ENCODE measurements at regions not wholly inside any gene's neighbourhood (a gene's known extent, or its start where the extent isn't known, plus 50 kb on each side); places are given as distances from the start of the nearest gene placed in this dataset.

DNA sequence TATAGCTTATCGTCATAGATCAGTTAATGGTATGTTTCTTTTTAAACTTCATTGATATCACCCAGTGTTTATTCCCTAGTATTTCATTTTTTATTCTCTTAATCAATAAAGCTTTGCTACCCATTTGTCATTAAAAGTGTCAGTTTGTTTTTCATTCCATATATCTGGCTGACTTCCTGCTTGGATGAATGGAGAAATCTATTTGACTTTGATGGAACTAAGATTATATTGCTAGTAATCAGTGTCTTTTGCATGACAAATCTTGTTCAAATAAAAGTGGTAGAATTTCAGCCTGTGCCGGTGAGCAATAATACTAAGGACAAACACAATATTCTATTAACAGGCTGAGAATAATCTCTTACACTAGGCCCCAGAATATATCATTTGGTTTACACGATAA lies 203.3 kb downstream of the SEC23IP start:
- Mint-ChIP-seq H3K27me3 (ENCODE audit: low read depth) (no peaks in the 10 kb centered on the region), H3K9me3 (peaks cover 4% of the 10 kb centered on the region), H3K4me1 (peaks cover 42% of the 10 kb centered on the region), H3K27ac (no peak overlapping the region), H3K36me3 (no peaks in the 10 kb centered on the region), H3K4me3 (no peak overlapping the region)
- TF ChIP-seq NFYB (CRISPR knock-in tag; conservative IDR thresholded peaks at IDR 0.05; ENCODE audit: low read depth) (no peak), RELA (CRISPR knock-in tag; IDR thresholded peaks at IDR 0.05; ENCODE audit: borderline replicate concordance) (no peak), NR3C1 (CRISPR knock-in tag; conservative IDR thresholded peaks at IDR 0.05; ENCODE audit: low read depth) (no peak), FOXJ3 (CRISPR knock-in tag; IDR thresholded peaks at IDR 0.05; ENCODE audit: borderline replicate concordance) (no peak), JUN (CRISPR knock-in tag; IDR thresholded peaks at IDR 0.05) (no peak)
- TF ChIP-seq, protein P1, sequence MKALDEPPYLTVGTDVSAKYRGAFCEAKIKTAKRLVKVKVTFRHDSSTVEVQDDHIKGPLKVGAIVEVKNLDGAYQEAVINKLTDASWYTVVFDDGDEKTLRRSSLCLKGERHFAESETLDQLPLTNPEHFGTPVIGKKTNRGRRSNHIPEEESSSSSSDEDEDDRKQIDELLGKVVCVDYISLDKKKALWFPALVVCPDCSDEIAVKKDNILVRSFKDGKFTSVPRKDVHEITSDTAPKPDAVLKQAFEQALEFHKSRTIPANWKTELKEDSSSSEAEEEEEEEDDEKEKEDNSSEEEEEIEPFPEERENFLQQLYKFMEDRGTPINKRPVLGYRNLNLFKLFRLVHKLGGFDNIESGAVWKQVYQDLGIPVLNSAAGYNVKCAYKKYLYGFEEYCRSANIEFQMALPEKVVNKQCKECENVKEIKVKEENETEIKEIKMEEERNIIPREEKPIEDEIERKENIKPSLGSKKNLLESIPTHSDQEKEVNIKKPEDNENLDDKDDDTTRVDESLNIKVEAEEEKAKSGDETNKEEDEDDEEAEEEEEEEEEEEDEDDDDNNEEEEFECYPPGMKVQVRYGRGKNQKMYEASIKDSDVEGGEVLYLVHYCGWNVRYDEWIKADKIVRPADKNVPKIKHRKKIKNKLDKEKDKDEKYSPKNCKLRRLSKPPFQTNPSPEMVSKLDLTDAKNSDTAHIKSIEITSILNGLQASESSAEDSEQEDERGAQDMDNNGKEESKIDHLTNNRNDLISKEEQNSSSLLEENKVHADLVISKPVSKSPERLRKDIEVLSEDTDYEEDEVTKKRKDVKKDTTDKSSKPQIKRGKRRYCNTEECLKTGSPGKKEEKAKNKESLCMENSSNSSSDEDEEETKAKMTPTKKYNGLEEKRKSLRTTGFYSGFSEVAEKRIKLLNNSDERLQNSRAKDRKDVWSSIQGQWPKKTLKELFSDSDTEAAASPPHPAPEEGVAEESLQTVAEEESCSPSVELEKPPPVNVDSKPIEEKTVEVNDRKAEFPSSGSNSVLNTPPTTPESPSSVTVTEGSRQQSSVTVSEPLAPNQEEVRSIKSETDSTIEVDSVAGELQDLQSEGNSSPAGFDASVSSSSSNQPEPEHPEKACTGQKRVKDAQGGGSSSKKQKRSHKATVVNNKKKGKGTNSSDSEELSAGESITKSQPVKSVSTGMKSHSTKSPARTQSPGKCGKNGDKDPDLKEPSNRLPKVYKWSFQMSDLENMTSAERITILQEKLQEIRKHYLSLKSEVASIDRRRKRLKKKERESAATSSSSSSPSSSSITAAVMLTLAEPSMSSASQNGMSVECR (CRISPR knock-in tag; IDR thresholded peaks at IDR 0.05; ENCODE audit: borderline replicate concordance): no peak
- TF ChIP-seq, protein P2, sequence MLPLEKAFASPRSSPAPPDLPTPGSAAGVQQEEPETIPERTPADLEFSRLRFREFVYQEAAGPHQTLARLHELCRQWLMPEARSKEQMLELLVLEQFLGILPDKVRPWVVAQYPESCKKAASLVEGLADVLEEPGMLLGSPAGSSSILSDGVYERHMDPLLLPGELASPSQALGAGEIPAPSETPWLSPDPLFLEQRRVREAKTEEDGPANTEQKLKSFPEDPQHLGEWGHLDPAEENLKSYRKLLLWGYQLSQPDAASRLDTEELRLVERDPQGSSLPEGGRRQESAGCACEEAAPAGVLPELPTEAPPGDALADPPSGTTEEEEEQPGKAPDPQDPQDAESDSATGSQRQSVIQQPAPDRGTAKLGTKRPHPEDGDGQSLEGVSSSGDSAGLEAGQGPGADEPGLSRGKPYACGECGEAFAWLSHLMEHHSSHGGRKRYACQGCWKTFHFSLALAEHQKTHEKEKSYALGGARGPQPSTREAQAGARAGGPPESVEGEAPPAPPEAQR (CRISPR knock-in tag; IDR thresholded peaks at IDR 0.05): no peak
- TF ChIP-seq, protein P3, sequence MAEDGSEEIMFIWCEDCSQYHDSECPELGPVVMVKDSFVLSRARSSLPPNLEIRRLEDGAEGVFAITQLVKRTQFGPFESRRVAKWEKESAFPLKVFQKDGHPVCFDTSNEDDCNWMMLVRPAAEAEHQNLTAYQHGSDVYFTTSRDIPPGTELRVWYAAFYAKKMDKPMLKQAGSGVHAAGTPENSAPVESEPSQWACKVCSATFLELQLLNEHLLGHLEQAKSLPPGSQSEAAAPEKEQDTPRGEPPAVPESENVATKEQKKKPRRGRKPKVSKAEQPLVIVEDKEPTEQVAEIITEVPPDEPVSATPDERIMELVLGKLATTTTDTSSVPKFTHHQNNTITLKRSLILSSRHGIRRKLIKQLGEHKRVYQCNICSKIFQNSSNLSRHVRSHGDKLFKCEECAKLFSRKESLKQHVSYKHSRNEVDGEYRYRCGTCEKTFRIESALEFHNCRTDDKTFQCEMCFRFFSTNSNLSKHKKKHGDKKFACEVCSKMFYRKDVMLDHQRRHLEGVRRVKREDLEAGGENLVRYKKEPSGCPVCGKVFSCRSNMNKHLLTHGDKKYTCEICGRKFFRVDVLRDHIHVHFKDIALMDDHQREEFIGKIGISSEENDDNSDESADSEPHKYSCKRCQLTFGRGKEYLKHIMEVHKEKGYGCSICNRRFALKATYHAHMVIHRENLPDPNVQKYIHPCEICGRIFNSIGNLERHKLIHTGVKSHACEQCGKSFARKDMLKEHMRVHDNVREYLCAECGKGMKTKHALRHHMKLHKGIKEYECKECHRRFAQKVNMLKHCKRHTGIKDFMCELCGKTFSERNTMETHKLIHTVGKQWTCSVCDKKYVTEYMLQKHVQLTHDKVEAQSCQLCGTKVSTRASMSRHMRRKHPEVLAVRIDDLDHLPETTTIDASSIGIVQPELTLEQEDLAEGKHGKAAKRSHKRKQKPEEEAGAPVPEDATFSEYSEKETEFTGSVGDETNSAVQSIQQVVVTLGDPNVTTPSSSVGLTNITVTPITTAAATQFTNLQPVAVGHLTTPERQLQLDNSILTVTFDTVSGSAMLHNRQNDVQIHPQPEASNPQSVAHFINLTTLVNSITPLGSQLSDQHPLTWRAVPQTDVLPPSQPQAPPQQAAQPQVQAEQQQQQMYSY (CRISPR knock-in tag; IDR thresholded peaks at IDR 0.05): no peak
- ATAC-seq (no peak), DNase-seq (ENCODE audit: low spot score) (no peak)
- CTCF ChIA-PET: no interaction called here
- POLR2A ChIA-PET: no interaction called here

DNA sequence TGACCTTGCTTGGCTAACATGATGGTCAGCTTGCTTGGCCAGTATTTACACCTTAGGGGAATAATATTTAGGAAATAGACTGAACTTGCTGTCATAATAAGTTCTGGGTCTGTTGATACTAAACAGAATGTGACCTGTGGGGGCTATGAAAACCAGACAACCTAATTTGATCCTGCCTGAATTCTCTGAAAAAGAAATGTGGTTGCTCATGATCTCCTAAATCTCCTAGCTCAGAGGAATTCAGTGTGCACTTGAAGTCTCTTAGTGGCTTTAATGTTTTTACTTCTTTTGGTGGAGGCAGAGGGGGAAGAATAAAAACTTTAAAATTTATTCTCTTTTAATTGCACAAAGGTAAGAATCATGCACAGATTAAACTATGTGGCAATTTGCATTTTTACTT lies 205.2 kb downstream of the SEC23IP start:
- peaks cover 4% of the 10 kb centered on the region for H3K9me3 Mint-ChIP-seq
- H3K4me1 Mint-ChIP-seq: peaks cover 42% of the 10 kb centered on the region
- H3K36me3 Mint-ChIP-seq: no peaks in the 10 kb centered on the region
- H3K4me3 Mint-ChIP-seq: no peak overlapping the region
- ATAC-seq (no peak), DNase-seq (ENCODE audit: low spot score) (no peak)
- CTCF ChIA-PET: no interaction called here
- H3K27me3 Mint-ChIP-seq (ENCODE audit: low read depth): no peaks in the 10 kb centered on the region
- POLR2A ChIA-PET: no interaction called here
- TF ChIP-seq, protein P4, sequence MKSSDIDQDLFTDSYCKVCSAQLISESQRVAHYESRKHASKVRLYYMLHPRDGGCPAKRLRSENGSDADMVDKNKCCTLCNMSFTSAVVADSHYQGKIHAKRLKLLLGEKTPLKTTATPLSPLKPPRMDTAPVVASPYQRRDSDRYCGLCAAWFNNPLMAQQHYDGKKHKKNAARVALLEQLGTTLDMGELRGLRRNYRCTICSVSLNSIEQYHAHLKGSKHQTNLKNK (CRISPR knock-in tag; IDR thresholded peaks at IDR 0.05): no peak
- TF ChIP-seq TEAD1 (CRISPR knock-in tag; IDR thresholded peaks at IDR 0.05): no peak
- TF ChIP-seq ZNF121 (CRISPR knock-in tag; IDR thresholded peaks at IDR 0.05): no peak
- TF ChIP-seq, protein P5, sequence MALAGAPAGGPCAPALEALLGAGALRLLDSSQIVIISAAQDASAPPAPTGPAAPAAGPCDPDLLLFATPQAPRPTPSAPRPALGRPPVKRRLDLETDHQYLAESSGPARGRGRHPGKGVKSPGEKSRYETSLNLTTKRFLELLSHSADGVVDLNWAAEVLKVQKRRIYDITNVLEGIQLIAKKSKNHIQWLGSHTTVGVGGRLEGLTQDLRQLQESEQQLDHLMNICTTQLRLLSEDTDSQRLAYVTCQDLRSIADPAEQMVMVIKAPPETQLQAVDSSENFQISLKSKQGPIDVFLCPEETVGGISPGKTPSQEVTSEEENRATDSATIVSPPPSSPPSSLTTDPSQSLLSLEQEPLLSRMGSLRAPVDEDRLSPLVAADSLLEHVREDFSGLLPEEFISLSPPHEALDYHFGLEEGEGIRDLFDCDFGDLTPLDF (CRISPR knock-in tag; IDR thresholded peaks at IDR 0.05): no peak
- TF ChIP-seq, protein P6, sequence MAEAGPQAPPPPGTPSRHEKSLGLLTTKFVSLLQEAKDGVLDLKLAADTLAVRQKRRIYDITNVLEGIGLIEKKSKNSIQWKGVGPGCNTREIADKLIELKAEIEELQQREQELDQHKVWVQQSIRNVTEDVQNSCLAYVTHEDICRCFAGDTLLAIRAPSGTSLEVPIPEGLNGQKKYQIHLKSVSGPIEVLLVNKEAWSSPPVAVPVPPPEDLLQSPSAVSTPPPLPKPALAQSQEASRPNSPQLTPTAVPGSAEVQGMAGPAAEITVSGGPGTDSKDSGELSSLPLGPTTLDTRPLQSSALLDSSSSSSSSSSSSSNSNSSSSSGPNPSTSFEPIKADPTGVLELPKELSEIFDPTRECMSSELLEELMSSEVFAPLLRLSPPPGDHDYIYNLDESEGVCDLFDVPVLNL (CRISPR knock-in tag; IDR thresholded peaks at IDR 0.05; ENCODE audit: borderline replicate concordance, low read depth): no peak
- TF ChIP-seq ZNF232 (CRISPR knock-in tag; IDR thresholded peaks at IDR 0.05): no peak
- TF ChIP-seq ELF4 (CRISPR knock-in tag; IDR thresholded peaks at IDR 0.05; ENCODE audit: low read depth): no peak
- no peak for TF ChIP-seq NFE2L1 (CRISPR knock-in tag; IDR thresholded peaks at IDR 0.05)
- TF ChIP-seq MYBL2 (CRISPR knock-in tag; IDR thresholded peaks at IDR 0.05): no peak
- TF ChIP-seq ZNF423 (CRISPR knock-in tag; IDR thresholded peaks at IDR 0.05): no peak
- TF ChIP-seq KAT7 (CRISPR knock-in tag; IDR thresholded peaks at IDR 0.05; ENCODE audit: borderline replicate concordance): no peak
- TF ChIP-seq NR2C2 (CRISPR knock-in tag; IDR thresholded peaks at IDR 0.05): no peak
- no peak for TF ChIP-seq FOXP1 (CRISPR knock-in tag; IDR thresholded peaks at IDR 0.05; ENCODE audit: borderline replicate concordance)
- H3K27ac Mint-ChIP-seq: no peak overlapping the region
